Activated B cell treated with CpG ODN at 0.5 μM for 24 hours (primary cell): ENCODE measurements at regions not wholly inside any gene's neighbourhood (a gene's known extent, or its start where the extent isn't known, plus 50 kb on each side); places are given as distances from the start of the nearest gene placed in this dataset.

Source experiments
- ATAC-seq: fragments of 200-7000 bp; cut with Tn5 transposase; one replicate; pipeline ENCODE4 v1.10.0; 2021; ENCODE audit warnings: low read depth, mild to moderate bottlenecking, moderate library complexity
- CTCF ChIA-PET: fragments of 350-600 bp; sonication (Branson Sonifier 250); formaldehyde crosslinking; loops from one replicate; lab custom pipeline; 2021; ENCODE audit warnings: antibody characterized with exemption; lab: Charles Lee
- POLR2A ChIA-PET: fragments of 350-600 bp; sonication (Branson Sonifier 250); formaldehyde crosslinking; loops from one replicate; lab custom pipeline; 2021; ENCODE audit warnings: antibody characterized with exemption; lab: Charles Lee
- DNase-seq: peaks from one replicate; pipeline ENCODE4 v3.0.0; 2022
- H3K27ac Mint-ChIP-seq: one replicate; pipeline ENCODE4 v1.8.0; 2020; ENCODE audit warnings: mixed read lengths
- H3K27me3 Mint-ChIP-seq: one replicate; pipeline ENCODE4 v1.8.0; 2021; ENCODE audit warnings: mixed read lengths
- H3K36me3 Mint-ChIP-seq: one replicate; pipeline ENCODE4 v1.8.0; 2021; ENCODE audit warnings: low read depth, mixed read lengths
- H3K4me1 Mint-ChIP-seq: one replicate; pipeline ENCODE4 v1.8.0; 2021; ENCODE audit warnings: mixed read lengths
- H3K4me3 Mint-ChIP-seq: one replicate; pipeline ENCODE4 v1.8.0; 2020; ENCODE audit warnings: mild to moderate bottlenecking, mixed read lengths
- H3K9me3 Mint-ChIP-seq: one replicate; pipeline ENCODE4 v1.8.0; 2020; ENCODE audit warnings: mixed read lengths
- intact Hi-C: fragments of 100-400 bp; cut with micrococcal nuclease; formaldehyde crosslinking; loops from one replicate; pipeline ENCODE4 v1.15.1; 2024
- TF ChIP-seq, protein P1 (sequence below): fragments of 200-600 bp; IDR thresholded peaks from one replicate; pipeline ENCODE4 v1.8.0; 2022; ENCODE audit warnings: antibody characterized with exemption, mild to moderate bottlenecking

DNA sequence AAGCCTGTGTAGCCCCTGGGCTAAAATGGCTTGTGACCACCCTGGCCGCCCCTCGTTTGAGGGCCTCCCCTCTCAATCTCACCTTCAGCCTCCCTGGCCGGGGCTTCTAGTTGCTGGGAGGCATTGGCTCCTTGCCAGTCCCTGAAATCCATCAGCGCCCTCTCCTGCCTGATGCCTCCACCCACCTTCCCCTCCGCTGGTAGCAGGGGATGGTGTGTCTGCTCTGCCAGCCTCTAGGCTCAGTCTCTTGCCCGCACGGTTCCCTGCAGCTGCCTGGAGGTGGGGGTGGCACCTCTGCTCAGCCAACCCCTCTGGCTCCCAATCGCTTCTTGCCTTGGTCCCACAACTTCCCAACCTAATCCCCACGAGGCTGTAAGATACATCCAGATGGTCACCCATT, 167.9 kb downstream of the PHETA1 start:
- ChIA-PET CTCF (no interaction called here), POLR2A (no interaction called here)
- Mint-ChIP-seq H3K27me3 (peaks cover 24% of the 10 kb centered on the region), H3K9me3 (no peaks in the 10 kb centered on the region), H3K4me3 (no peak overlapping the region), H3K27ac (no peak overlapping the region), H3K36me3 (no peaks in the 10 kb centered on the region), H3K4me1 (no peaks in the 10 kb centered on the region)
- DNase-seq: no peak
- ATAC-seq: no peak
- TF ChIP-seq, protein P1, sequence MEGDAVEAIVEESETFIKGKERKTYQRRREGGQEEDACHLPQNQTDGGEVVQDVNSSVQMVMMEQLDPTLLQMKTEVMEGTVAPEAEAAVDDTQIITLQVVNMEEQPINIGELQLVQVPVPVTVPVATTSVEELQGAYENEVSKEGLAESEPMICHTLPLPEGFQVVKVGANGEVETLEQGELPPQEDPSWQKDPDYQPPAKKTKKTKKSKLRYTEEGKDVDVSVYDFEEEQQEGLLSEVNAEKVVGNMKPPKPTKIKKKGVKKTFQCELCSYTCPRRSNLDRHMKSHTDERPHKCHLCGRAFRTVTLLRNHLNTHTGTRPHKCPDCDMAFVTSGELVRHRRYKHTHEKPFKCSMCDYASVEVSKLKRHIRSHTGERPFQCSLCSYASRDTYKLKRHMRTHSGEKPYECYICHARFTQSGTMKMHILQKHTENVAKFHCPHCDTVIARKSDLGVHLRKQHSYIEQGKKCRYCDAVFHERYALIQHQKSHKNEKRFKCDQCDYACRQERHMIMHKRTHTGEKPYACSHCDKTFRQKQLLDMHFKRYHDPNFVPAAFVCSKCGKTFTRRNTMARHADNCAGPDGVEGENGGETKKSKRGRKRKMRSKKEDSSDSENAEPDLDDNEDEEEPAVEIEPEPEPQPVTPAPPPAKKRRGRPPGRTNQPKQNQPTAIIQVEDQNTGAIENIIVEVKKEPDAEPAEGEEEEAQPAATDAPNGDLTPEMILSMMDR: no peak
- intact Hi-C loops: no loop called here

GRCh38 chr12:111197376-111197944, 171.4 kb downstream of the PHETA1 start:
- TF ChIP-seq, protein P1: no peak
- POLR2A ChIA-PET: no interaction called here
- ATAC-seq (no peak), DNase-seq (no peak)
- Mint-ChIP-seq H3K9me3 (no peaks in the 10 kb centered on the region), H3K27me3 (peaks cover 31% of the 10 kb centered on the region), H3K27ac (no peak overlapping the region), H3K4me1 (no peaks in the 10 kb centered on the region), H3K36me3 (no peaks in the 10 kb centered on the region), H3K4me3 (no peak overlapping the region)
- intact Hi-C loops: no loop called here
- CTCF ChIA-PET: no interaction called here

GRCh38 chr12:111196532-111196931, 172.4 kb downstream of the PHETA1 start:
- ATAC-seq: no peak
- ChIA-PET POLR2A (no interaction called here), CTCF (no interaction called here)
- Mint-ChIP-seq H3K36me3 (no peaks in the 10 kb centered on the region), H3K27me3 (peaks cover 31% of the 10 kb centered on the region), H3K4me1 (no peaks in the 10 kb centered on the region), H3K9me3 (no peaks in the 10 kb centered on the region), H3K4me3 (no peak overlapping the region), H3K27ac (no peak overlapping the region)
- TF ChIP-seq, protein P1: no peak
- DNase-seq: no peak
- intact Hi-C loops: no loop called here

- TF ChIP-seq, protein P1: no peak
- Mint-ChIP-seq H3K27me3 (peaks cover 27% of the 10 kb centered on the region), H3K4me3 (no peak overlapping the region), H3K36me3 (no peaks in the 10 kb centered on the region), H3K27ac (no peak overlapping the region), H3K9me3 (no peaks in the 10 kb centered on the region), H3K4me1 (no peaks in the 10 kb centered on the region)
- intact Hi-C loops: no loop called here
- ATAC-seq (no peak), DNase-seq (no peak)
- ChIA-PET CTCF (no interaction called here), POLR2A (no interaction called here)
Measured at GRCh38 chr12:111195316-111195715, 173.6 kb downstream of the PHETA1 start.

DNA sequence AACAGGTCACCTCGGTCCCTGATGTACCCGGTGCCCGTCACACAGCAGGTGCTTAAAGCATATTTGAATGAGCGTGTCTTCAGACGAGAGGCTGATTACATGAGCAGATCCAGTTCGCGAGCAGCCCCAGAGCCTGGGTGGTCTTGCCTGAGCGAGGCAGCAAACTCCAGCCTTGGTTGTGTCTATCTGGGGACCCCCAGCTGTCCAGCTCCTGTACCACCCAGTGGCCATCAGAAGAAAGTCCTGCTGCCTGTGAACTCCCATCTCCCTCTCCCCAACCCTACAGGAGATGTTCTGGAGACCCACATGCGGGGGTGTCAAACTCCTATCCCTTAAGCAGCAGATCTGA, 174.2 kb downstream of the PHETA1 start:
- no peak for ATAC-seq
- peaks cover 27% of the 10 kb centered on the region for H3K27me3 Mint-ChIP-seq
- no peaks in the 10 kb centered on the region for H3K4me1 Mint-ChIP-seq
- no peaks in the 10 kb centered on the region for H3K36me3 Mint-ChIP-seq
- ChIA-PET CTCF (no interaction called here), POLR2A (no interaction called here)
- H3K4me3 Mint-ChIP-seq: no peak overlapping the region
- H3K9me3 Mint-ChIP-seq: peaks cover 5% of the 10 kb centered on the region
- intact Hi-C loops: no loop called here
- DNase-seq: no peak
- TF ChIP-seq, protein P1: no peak
- no peak overlapping the region for H3K27ac Mint-ChIP-seq
